Aorta (tissue), 5 donors: ENCODE measurements at regions not wholly inside any gene's neighbourhood (a gene's known extent, or its start where the extent isn't known, plus 50 kb on each side); places are given as distances from the start of the nearest gene placed in this dataset.

ENCODE experiments used
- ATAC-seq: fragments of 200-7000 bp; cut with Tn5 transposase; one replicate; pipeline ENCODE4 v1.9.1; 2022; ENCODE audit warnings: moderate library complexity; ENCODE audit not compliant: low FRiP score
- DNase-seq, 2 donors: peaks; one replicate each; pipeline ENCODE4 v3.0.0-alpha.2; 2020
- H3K27ac ChIP-seq, 2 donors: one replicate each; pipeline ENCODE4 v1.5.1; 2013; ENCODE audit warnings: low read length in 2 of 2, mild to moderate bottlenecking in 2 of 2, moderate library complexity in 2 of 2, control low read depth in 1 of 2, inconsistent platforms in 1 of 2, low read depth in 1 of 2
- H3K27me3 ChIP-seq, 2 donors: one replicate each; pipeline ENCODE4 v1.6.1; 2013; ENCODE audit warnings: control low read depth in 1 of 2, low read length in 1 of 2, mild to moderate bottlenecking in 1 of 2, moderate library complexity in 1 of 2; ENCODE audit not compliant: insufficient read depth in 2 of 2, control insufficient read depth in 1 of 2
- H3K36me3 ChIP-seq, 2 donors: one replicate each; pipeline ENCODE4 v1.6.1; 2013; ENCODE audit warnings: control low read depth in 1 of 2, low read length in 1 of 2, mild to moderate bottlenecking in 1 of 2; ENCODE audit not compliant: insufficient read depth in 2 of 2, control insufficient read depth in 1 of 2
- H3K4me1 ChIP-seq, 2 donors: one replicate each; pipeline ENCODE4 v1.6.1; 2013; ENCODE audit warnings: low read length in 2 of 2, control low read depth in 1 of 2, mild to moderate bottlenecking in 1 of 2, moderate library complexity in 1 of 2; ENCODE audit not compliant: insufficient read depth in 2 of 2, control insufficient read depth in 1 of 2
- H3K4me3 ChIP-seq, 2 donors: one replicate each; pipeline ENCODE4 v1.5.1; 2013; ENCODE audit warnings: low read length in 2 of 2, control low read depth in 1 of 2, mild to moderate bottlenecking in 1 of 2
- H3K9me3 ChIP-seq: one replicate; pipeline ENCODE4 v1.6.1; 2013; ENCODE audit warnings: mild to moderate bottlenecking, low read length; ENCODE audit not compliant: control insufficient read depth
- WGBS, 2 donors: extraction: QIAGEN DNeasy Blood & Tissue Kit; methylation state at CpG; one replicate each; pipeline ENCODE4 v1.1.7; 2013; 5-methylcytosine and 5-hydroxymethylcytosine counted together
- intact Hi-C, 2 donors: fragments of 100-400 bp; cut with DNase I; formaldehyde crosslinking; loops; one replicate each; pipeline versions ENCODE4 v1.14.2 to v1.15.0; 2022
- donor health status: healthy with polysubstance abuse.
- donor health status: Bipolar disorder and iron deficiency.
- donor health status: DM: no; HTN: no; CAD: no.
- donor health status: DM: no; HTN: no; CAD: no.
- donor health status: DM: yes; HTN: yes; CAD: no.

DNA sequence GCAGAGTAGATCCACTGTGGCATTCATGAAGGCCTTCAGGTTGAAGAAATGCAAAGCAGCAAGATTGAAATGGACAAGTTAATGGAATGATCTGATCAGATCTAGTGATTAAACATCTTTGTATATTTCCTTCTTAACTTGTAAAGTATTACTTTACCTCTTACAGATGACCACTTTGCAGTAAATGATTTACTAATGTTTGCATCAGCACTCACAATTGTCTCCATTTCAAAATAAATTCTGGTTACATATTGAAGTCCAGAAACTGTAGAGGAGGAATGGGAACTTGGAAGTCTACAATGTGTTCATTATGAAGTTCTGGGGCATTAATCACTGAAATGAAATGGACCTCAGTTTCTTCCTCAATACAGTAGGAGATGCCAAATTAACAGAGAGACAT, 380.8 kb downstream of the FOXO1 start:
- Histone ChIP-seq H3K27ac (no peak overlapping the region), H3K4me3 (no peak overlapping the region), H3K4me1 (no peaks in the 10 kb centered on the region), H3K36me3 (no peaks in the 10 kb centered on the region), H3K27me3 (no peaks in the 10 kb centered on the region), H3K9me3 (no peaks in the 10 kb centered on the region)
- DNase-seq (no peak), ATAC-seq (no peak)
- intact Hi-C loops, result no loop called here

DNA sequence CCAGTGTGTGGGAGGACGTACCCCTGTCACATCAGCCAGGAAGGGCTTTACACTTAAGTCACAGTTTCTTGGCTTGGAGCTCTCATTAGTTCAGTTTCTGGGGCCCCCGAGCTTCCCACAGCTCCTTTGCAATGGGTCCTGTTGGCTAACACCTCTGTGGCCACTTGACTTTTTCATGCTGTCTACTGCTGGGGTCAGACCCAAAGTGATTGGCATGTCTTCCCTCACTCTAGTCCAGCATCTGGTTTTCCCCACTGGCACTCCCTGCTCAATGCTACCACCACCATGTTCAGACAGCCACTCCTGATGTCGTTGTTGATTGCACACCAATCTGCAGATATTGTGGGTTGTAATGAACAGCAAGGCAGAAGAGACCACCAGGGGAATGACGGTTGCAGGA, 379.0 kb downstream of the FOXO1 start:
- Histone ChIP-seq H3K4me3 (no peak overlapping the region), H3K27me3 (no peaks in the 10 kb centered on the region), H3K27ac (no peak overlapping the region), H3K36me3 (no peaks in the 10 kb centered on the region), H3K9me3 (no peaks in the 10 kb centered on the region), H3K4me1 (no peaks in the 10 kb centered on the region)
- DNase-seq (no peak), ATAC-seq (no peak)
- intact Hi-C loops, result no loop called here
- WGBS, 2 donors, result 90 to 93% methylated on average over 4 of the region's 4 CpGs

DNA sequence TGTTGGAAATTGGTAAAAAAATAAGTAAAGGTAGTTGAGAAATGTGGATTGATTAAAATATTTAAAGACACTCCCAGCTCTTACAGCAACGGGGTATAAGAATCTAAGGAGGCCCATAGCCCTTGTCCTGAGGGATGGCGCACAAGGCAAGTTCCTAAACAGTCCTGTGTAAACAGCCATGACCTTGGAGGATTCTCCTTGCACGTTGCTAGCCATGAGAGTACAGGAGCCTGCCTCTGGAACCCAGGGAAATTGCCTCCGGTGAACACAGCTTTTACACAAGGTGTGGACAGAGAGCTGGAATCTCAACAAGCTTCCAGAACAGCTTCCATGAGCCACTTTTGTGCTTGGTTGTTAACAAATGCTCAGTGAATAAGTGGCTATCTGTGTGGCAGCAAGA, 378.2 kb downstream of the FOXO1 start:
- intact Hi-C loops, result no loop called here
- WGBS, 2 donors, result 78 to 80% methylated on average over 4 of the region's 4 CpGs
- ATAC-seq (no peak), DNase-seq (no peak)
- H3K4me1 ChIP-seq, result no peaks in the 10 kb centered on the region
- H3K4me3 ChIP-seq, result no peak overlapping the region
- no peaks in the 10 kb centered on the region for H3K27me3 ChIP-seq
- H3K27ac ChIP-seq, result no peak overlapping the region
- H3K36me3 ChIP-seq, result no peaks in the 10 kb centered on the region
- no peaks in the 10 kb centered on the region for H3K9me3 ChIP-seq

DNA sequence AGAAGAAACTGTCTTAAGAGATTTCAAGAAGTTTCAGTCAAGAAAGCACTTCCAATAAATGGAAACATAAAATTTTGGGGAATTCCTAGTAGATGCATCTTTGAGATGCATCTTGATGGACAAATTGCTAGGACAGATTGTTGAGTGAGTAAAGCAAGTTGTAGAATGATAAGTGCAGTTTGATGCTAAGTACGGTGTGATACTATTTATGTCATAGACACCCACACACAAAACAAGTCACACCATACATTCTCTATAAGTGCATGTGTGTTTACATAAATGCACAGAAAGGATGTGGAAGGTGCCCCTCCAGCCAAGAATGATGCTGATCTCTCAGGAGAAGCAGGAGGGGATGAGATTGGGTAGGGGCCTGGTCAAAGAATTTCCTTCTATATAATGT, 375.7 kb downstream of the FOXO1 start:
- no peak overlapping the region for H3K27ac ChIP-seq
- no peaks in the 10 kb centered on the region for H3K36me3 ChIP-seq
- peaks cover 1% of the 10 kb centered on the region for H3K9me3 ChIP-seq
- no peak for ATAC-seq
- DNase-seq, result no peak
- no peaks in the 10 kb centered on the region for H3K27me3 ChIP-seq
- no peak overlapping the region for H3K4me3 ChIP-seq
- H3K4me1 ChIP-seq, result no peaks in the 10 kb centered on the region
- 73 to 82% methylated on average over 1 of the region's 1 CpG for WGBS, 2 donors
- intact Hi-C loops, result no loop called here

DNA sequence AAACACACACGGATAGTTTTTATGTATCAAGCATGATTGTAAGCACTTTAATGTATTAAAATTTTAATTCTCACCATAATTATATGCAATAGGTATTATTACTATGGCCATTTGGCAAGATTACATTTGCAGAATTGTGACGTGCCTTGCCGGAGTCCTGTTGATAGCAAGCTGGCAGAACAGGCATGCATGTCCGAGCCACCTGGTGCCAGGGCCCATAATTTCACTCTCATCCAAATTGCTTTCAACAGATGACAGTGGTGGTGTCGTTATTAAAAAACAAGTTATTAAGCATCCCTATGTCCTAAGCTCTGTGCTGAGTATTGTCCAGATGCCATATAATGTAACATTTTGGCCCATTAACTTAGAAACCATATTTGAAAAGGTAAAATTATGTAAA, 374.3 kb downstream of the FOXO1 start:
- H3K27ac ChIP-seq, result no peak overlapping the region
- no peaks in the 10 kb centered on the region for H3K36me3 ChIP-seq
- intact Hi-C loops, result no loop called here
- ATAC-seq (no peak), DNase-seq (no peak)
- no peaks in the 10 kb centered on the region for H3K4me1 ChIP-seq
- no peaks in the 10 kb centered on the region for H3K27me3 ChIP-seq
- H3K4me3 ChIP-seq, result no peak overlapping the region
- peaks cover 5% of the 10 kb centered on the region for H3K9me3 ChIP-seq
- 94 to 95% methylated on average over 5 of the region's 5 CpGs for WGBS, 2 donors

DNA sequence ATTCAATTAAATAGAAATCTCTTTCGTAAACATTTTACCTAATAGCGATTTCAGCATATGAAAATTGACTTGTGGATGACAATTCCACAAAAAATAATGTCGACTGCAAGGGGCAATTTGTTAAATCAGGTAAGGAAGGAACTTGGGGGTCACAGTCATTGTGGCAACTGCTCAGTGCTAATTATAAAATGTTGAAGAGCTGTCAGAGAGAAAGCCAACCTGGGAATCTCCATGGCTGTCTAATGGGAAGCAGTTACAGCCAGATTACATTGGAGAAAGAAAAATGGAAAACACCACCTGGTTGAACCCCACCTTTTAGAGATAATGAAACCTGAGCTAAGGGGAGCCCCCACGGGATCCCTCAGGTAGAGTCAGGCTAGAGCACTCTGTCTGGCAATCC, 373.9 kb downstream of the FOXO1 start:
- 71 to 97% methylated on average over 4 of the region's 4 CpGs for WGBS, 2 donors
- Histone ChIP-seq H3K4me3 (no peak overlapping the region), H3K4me1 (no peaks in the 10 kb centered on the region), H3K27ac (no peak overlapping the region), H3K36me3 (no peaks in the 10 kb centered on the region), H3K27me3 (no peaks in the 10 kb centered on the region), H3K9me3 (peaks cover 5% of the 10 kb centered on the region)
- DNase-seq (no peak), ATAC-seq (no peak)
- intact Hi-C loops, result no loop called here

DNA sequence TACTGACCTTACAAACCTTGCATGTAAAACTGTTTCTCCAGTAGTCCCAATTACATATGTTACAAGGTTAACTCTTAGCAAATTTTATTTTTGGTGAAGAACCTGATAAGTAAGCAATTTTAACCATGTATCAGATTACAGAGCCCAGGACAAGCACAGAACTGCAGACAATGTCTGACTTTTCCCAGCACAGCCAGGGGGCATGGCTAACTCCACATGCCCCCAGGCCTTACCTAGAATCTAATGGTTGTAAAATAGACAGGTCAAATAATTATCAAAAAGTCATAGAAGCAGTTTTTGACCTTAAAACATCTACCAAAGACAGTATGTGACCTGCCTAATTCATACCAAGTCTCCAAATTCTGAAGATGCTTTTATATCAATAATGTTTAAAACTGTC, 364.1 kb downstream of the FOXO1 start:
- no peak overlapping the region for H3K4me3 ChIP-seq
- ATAC-seq, result no peak
- intact Hi-C loops, result no loop called here
- H3K36me3 ChIP-seq, result no peaks in the 10 kb centered on the region
- no peaks in the 10 kb centered on the region for H3K4me1 ChIP-seq
- no peak overlapping the region for H3K27ac ChIP-seq
- H3K9me3 ChIP-seq, result peaks cover 7% of the 10 kb centered on the region
- no peaks in the 10 kb centered on the region for H3K27me3 ChIP-seq
- no peak for DNase-seq

DNA sequence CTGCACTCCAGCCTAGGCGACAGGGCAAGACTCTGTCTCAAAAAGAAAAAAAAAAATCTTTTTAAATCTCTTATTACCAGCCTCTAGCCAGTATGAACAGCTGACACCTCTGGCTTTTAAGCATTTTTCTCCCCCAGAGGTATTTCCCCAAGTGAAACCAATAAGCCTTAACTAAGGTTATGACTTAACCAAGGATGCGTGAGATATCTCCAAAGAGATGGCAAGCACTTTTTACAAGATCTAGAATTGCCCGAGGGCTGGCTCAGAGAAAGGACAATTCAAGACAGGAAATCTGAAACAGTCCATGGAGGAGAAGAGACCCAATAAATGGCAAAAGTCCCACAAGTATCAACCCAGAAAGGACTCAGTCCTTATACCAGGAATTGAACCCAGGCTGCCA, 362.1 kb downstream of the FOXO1 start:
- intact Hi-C loops, result no loop called here
- ATAC-seq, result no peak
- 61 to 92% methylated on average over 3 of the region's 3 CpGs for WGBS, 2 donors

DNA sequence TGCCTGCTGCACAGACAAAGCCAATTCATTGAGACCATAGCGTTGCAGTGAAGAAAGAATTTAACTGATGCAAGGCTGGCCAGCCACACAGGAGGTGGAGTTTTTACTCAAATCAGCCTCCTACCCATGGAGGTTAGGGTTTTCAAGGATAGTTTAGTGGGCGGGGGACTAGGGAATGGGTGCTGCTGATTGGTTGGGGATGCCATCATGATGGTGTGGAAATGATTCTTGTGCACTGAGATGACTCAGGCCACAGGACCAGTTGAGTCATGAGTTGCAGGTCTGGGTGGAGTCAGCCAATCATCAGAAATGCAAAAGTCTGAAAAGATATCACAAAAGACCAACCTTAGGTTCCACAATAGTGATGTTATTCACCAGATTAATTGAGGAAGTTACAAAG, 359.6 kb downstream of the FOXO1 start:
- intact Hi-C loops, result no loop called here
- H3K27me3 ChIP-seq, result no peaks in the 10 kb centered on the region
- 91 to 98% methylated on average over 2 of the region's 2 CpGs for WGBS, 2 donors
- ATAC-seq, result no peak
- no peaks in the 10 kb centered on the region for H3K4me1 ChIP-seq
- DNase-seq, result no peak
- no peak overlapping the region for H3K27ac ChIP-seq
- no peak overlapping the region for H3K4me3 ChIP-seq
- no peaks in the 10 kb centered on the region for H3K36me3 ChIP-seq
- H3K9me3 ChIP-seq, result peaks cover 7% of the 10 kb centered on the region

More for the DNA sequence above, 362.1 kb downstream of the FOXO1 start:
- Histone ChIP-seq H3K4me1 (no peaks in the 10 kb centered on the region), H3K4me3 (no peak overlapping the region), H3K27me3 (no peaks in the 10 kb centered on the region), H3K27ac (no peak overlapping the region), H3K36me3 (no peaks in the 10 kb centered on the region), H3K9me3 (peaks cover 7% of the 10 kb centered on the region)
- DNase-seq, result no peak

DNA sequence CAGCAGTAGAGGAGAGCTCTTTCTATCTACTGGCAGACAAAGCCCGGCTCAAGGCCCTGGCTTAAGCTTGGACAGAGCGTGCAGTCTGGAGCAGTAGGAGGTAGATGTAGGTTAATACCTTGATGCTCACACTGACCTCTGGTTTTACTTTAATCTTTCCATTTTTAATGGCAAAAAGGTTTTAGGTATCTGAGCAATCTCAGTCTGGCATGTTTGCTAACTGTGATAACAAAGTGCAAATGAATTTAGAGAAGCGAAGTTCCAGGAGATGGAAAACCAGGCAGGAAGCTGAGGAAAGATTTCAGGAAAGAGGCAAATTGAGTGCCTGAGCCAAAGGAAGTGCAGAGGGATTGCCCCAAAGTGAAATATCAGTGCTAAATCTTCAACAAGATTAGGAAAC, 356.6 kb downstream of the FOXO1 start:
- no peaks in the 10 kb centered on the region for H3K4me1 ChIP-seq
- WGBS, 2 donors, result 79 to 81% methylated on average over 3 of the region's 3 CpGs
- intact Hi-C loops, result no loop called here

More for the DNA sequence above, 356.6 kb downstream of the FOXO1 start:
- H3K27ac ChIP-seq, result no peak overlapping the region
- no peaks in the 10 kb centered on the region for H3K36me3 ChIP-seq
- peaks cover 5% of the 10 kb centered on the region for H3K9me3 ChIP-seq
- H3K27me3 ChIP-seq, result no peaks in the 10 kb centered on the region
- DNase-seq (no peak), ATAC-seq (no peak)
- no peak overlapping the region for H3K4me3 ChIP-seq
